CD1c-positive myeloid dendritic cell (primary cell): ENCODE measurements at regions not wholly inside any gene's neighbourhood (a gene's known extent, or its start where the extent isn't known, plus 50 kb on each side); places are given as distances from the start of the nearest gene placed in this dataset.

Source experiments
- DNase-seq: peaks from one replicate; pipeline ENCODE4 v3.0.0-alpha.2; 2016; ENCODE audit errors: extremely low spot score

- peak; percentile 53 for DNase-seq
These were observed 55.5 kb downstream of the MID1IP1 start for GRCh38 chrX:38856670-38857265.

GRCh38 chrX:38857736-38858523 is 56.7 kb downstream of the MID1IP1 start:
- no peak for DNase-seq

- DNase-seq: no peak
These were observed 58.3 kb downstream of the MID1IP1 start for GRCh38 chrX:38859602-38860001.

GRCh38 chrX:38860106-38861013 is 59.1 kb downstream of the MID1IP1 start:
- no peak for DNase-seq

GRCh38 chrX:38861489-38861888 is 60.2 kb downstream of the MID1IP1 start:
- DNase-seq: no peak

- no peak for DNase-seq
These were observed 60.8 kb downstream of the MID1IP1 start for GRCh38 chrX:38862100-38862499.

GRCh38 chrX:38864165-38864564 is 62.9 kb downstream of the MID1IP1 start:
- DNase-seq: no peak

GRCh38 chrX:38868321-38868720 is 67.1 kb downstream of the MID1IP1 start:
- DNase-seq: no peak

- DNase-seq: peak; percentile 78
These were observed 67.7 kb downstream of the MID1IP1 start for GRCh38 chrX:38868941-38869401.

- peak; percentile 55 for DNase-seq
These were observed 69.2 kb downstream of the MID1IP1 start for GRCh38 chrX:38870361-38870895.

- DNase-seq: no peak
These were observed 70.1 kb downstream of the MID1IP1 start for GRCh38 chrX:38871129-38872029.

- no peak for DNase-seq
These were observed 76.1 kb downstream of the MID1IP1 start for GRCh38 chrX:38877366-38877765.

GRCh38 chrX:38878641-38879340 is 77.5 kb downstream of the MID1IP1 start:
- no peak for DNase-seq

- DNase-seq: peak; percentile 38
These were observed 78.5 kb downstream of the MID1IP1 start for GRCh38 chrX:38879631-38880220.

- peak; percentile 40 for DNase-seq
These were observed 79.1 kb downstream of the MID1IP1 start for GRCh38 chrX:38880296-38880854.

- DNase-seq: no peak
These were observed 79.8 kb downstream of the MID1IP1 start for GRCh38 chrX:38881066-38881465.

GRCh38 chrX:38881727-38882126 is 80.5 kb downstream of the MID1IP1 start:
- DNase-seq: peak; percentile 45

GRCh38 chrX:38882894-38883626 is 81.8 kb downstream of the MID1IP1 start:
- DNase-seq: peak; percentile 18

- no peak for DNase-seq
These were observed 84.9 kb downstream of the MID1IP1 start for GRCh38 chrX:38886112-38886511.
